Astrocyte of the cerebellum (primary cell): ENCODE measurements at regions not wholly inside any gene's neighbourhood (a gene's known extent, or its start where the extent isn't known, plus 50 kb on each side); places are given as distances from the start of the nearest gene placed in this dataset.

Source experiments
- DNase-seq: peaks from one replicate; pipeline ENCODE4 v3.0.0-alpha.2; 2011; ENCODE audit warnings: low read depth
- H3K4me3 ChIP-seq: 2 replicates; pipeline ENCODE4 v1.5.1; 2011; ENCODE audit warnings: mild to moderate bottlenecking, low read depth, low read length, moderate library complexity
- in situ Hi-C: cut with HindIII; loops from 2 replicates; pipeline ENCODE4 v1.10.0; 2017; ENCODE audit warnings: low sequenced_read_pairs
- TF ChIP-seq, protein P1 (sequence below): IDR thresholded peaks from 2 replicates; pipeline ENCODE4 v1.5.1; 2012; ENCODE audit warnings: low read length, low read depth, moderate library complexity, mild to moderate bottlenecking; ENCODE audit errors: missing control alignments

DNA sequence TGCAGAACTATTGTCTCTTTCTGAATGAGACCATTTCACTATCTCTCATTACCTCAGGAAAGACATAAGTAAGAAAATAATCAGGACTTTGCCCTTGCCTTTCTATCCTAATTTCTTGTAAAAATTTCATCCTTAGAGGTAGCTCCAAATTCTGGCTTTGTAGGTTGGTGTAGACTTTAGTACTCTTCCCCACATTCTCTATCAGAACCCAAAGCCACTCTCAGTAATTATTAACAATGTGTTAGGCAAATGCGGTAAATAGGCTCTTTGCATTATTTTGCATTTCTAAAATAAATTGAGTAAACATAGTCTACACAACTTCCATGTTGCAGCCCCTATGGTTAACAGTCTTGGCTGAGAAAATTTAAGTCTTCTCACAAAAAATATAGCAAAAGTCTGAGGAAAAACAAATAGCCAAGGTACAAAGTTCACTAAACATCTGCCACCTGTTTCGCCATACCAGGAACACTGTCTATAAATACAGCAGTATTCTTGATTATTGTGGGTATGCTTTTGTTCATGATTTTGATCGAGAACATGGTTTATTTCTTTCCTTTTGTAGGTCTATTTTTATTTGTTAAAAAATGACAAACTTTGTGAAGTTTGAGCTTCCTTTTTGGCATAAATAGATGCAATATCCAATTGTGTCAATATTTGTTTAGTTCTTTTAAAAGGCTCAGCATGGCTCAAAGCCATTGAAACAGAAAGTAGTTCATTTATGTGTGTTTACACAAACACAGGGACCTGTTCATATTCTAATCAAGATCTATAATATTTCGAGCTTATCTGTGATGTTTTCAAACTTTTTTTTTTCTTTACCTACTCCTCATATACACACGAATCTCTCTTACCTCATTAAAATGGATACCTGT lies 1061.5 kb downstream of the CNTNAP5 start:
- TF ChIP-seq, protein P1, sequence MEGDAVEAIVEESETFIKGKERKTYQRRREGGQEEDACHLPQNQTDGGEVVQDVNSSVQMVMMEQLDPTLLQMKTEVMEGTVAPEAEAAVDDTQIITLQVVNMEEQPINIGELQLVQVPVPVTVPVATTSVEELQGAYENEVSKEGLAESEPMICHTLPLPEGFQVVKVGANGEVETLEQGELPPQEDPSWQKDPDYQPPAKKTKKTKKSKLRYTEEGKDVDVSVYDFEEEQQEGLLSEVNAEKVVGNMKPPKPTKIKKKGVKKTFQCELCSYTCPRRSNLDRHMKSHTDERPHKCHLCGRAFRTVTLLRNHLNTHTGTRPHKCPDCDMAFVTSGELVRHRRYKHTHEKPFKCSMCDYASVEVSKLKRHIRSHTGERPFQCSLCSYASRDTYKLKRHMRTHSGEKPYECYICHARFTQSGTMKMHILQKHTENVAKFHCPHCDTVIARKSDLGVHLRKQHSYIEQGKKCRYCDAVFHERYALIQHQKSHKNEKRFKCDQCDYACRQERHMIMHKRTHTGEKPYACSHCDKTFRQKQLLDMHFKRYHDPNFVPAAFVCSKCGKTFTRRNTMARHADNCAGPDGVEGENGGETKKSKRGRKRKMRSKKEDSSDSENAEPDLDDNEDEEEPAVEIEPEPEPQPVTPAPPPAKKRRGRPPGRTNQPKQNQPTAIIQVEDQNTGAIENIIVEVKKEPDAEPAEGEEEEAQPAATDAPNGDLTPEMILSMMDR: no peak
- in situ Hi-C loops: no loop called here
- DNase-seq: no peak
- no peak overlapping the region for H3K4me3 ChIP-seq

DNA sequence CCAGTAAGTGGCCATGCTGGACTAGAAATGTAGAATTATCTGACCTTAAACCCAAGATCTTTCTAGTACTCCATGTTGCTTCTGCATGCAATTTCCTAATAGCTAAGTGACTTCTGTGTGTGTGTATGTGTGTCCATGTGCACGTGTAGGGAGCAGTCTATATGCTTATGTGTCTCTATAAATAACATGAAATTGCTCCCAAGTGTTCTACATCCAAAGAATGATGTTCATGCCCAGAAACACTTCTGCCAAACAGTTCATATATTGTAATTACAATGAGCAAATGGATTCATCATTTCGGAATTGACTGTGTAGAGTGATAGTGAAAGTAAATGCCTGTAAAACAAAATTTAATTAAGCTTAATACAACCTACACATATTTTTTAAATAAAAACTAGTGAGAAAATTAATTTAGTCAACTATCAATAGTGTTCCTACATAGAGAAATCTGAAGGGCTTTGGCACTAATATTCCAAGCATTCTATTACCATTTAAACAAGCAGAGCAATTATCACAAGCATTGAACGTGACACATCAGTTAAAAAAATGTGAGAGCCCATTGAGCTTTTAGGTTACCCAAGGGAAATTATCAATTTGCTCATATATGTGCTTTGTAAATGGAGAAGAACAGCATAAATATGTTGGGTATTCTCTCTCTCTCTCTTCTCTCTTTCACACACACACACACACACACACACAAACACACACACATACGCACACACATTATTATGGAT lies 1067.4 kb downstream of the CNTNAP5 start:
- no peak overlapping the region for H3K4me3 ChIP-seq
- DNase-seq: no peak
- in situ Hi-C loops: no loop called here
- TF ChIP-seq, protein P1: no peak

DNA sequence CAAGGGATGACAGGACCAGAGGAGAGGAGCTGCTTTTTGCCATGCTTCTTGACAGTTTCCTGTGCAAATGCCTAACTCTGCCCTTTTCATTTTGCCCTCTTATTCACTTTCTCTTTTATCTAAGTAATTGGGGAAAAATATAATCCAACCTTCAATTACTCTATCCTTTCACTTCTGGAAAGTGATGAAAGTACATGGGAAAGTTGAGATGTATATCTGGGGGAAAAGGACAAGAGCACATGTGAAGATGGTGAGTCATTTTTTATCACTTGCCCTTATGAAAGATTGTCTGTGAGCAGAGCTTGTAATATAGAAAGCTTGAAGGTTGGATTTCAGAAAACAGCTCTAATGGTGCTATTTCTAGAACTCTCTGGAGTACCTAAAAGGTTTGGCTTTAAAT lies 1070.7 kb downstream of the CNTNAP5 start:
- in situ Hi-C loops: no loop called here
- no peak overlapping the region for H3K4me3 ChIP-seq
- TF ChIP-seq, protein P1: no peak
- DNase-seq: no peak

DNA sequence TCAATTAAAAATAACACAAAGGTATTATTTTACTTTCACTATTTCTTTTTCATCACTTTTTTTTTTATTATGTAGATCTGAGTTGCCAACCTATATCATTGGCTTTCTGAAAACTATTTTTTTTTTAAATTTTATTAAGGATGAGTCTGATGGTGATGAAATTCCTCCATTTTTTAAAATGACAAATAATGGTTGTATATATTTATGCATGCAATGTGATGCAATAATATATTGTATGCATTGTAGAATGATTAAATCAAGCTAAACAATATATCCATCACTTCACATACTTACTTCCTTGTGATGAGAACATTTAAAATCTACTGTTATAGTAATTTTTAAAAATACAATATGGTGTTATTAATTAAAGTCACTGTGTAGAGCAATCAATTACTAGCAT lies 1081.6 kb downstream of the CNTNAP5 start:
- TF ChIP-seq, protein P1: no peak
- DNase-seq: no peak
- no peak overlapping the region for H3K4me3 ChIP-seq
- in situ Hi-C loops: no loop called here

DNA sequence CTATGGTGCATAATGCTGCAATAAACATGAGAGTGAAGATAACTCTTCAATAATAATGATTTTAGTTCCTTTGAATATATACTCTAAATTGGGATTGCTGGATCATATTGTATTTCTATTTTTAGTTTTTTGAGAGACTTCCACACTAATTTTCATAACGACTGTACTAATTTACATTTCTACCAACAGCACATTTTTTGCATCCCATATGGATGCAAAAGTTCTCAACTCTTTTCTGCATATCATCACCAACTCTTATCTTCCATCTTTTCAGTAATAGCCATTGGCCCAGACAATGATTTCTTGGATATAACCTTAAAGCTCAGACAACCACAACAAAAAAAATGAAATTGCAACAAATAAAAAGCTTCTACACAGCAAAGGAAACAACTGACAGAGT lies 1082.4 kb downstream of the CNTNAP5 start:
- no peak overlapping the region for H3K4me3 ChIP-seq
- TF ChIP-seq, protein P1: no peak
- no peak for DNase-seq
- in situ Hi-C loops: no loop called here

DNA sequence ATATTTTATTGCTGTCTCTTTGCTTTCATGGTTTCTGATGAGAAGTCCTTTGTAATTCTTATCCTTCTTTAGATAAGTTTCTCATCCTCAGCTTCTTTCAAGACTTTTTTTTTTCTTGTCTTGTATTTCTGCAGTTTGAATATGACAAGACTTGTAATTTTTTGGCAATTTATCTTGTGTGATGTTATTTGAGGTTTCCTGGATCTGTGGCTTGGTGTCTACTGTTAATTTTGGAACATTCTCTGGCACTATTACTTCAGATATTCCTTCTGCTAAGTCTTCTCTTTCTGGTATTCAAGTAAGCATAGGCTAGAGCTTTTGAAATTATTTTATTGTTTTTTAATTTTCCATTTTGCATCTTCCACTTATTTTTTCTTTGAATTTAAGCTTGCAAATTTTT lies 1083.2 kb downstream of the CNTNAP5 start:
- no peak for DNase-seq
- TF ChIP-seq, protein P1: no peak
- H3K4me3 ChIP-seq: no peak overlapping the region
- in situ Hi-C loops: no loop called here
